ENCODE measurements at regions not wholly inside any gene's neighbourhood (a gene's known extent, or its start where the extent isn't known, plus 50 kb on each side); places are given as distances from the start of the nearest gene placed in this dataset.
"Not testable (repeated sequence)": the region's sequence is repeated elsewhere in the genome, so short reads cannot be mapped to it uniquely, and the experiment has no call there.

DNA sequence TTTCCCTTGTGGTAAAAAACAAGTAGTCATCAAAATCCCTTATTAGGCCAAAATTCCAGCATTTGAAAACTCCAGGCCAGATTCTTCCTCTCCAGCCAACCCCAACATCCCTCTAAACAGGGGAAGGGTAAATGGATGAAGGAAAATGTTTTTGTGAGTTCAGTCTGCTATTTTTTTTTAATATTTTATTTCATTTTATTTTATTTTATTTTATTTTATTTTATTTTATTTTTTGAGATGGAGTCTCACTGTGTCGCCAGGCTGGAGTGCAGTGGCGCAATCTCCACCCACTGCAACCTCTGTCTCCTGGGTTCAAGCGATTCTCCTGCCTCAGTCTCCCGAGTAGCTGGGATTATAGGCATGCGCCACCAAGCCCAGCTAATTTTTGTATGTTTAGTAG is 74.5 kb upstream of the CHST15 start:
- not testable (repeated sequence) for TF ChIP-seq POLR2A (IDR thresholded peaks at IDR 0.05)
- TF ChIP-seq, protein P1, sequence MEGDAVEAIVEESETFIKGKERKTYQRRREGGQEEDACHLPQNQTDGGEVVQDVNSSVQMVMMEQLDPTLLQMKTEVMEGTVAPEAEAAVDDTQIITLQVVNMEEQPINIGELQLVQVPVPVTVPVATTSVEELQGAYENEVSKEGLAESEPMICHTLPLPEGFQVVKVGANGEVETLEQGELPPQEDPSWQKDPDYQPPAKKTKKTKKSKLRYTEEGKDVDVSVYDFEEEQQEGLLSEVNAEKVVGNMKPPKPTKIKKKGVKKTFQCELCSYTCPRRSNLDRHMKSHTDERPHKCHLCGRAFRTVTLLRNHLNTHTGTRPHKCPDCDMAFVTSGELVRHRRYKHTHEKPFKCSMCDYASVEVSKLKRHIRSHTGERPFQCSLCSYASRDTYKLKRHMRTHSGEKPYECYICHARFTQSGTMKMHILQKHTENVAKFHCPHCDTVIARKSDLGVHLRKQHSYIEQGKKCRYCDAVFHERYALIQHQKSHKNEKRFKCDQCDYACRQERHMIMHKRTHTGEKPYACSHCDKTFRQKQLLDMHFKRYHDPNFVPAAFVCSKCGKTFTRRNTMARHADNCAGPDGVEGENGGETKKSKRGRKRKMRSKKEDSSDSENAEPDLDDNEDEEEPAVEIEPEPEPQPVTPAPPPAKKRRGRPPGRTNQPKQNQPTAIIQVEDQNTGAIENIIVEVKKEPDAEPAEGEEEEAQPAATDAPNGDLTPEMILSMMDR (IDR thresholded peaks at IDR 0.05), result not testable (repeated sequence)
